ENCODE measurements at regions not wholly inside any gene's neighbourhood (a gene's known extent, or its start where the extent isn't known, plus 50 kb on each side); places are given as distances from the start of the nearest gene placed in this dataset.

GRCh38 chr2:150156415-150156814, 331.1 kb downstream of the RND3 start:
- no peak overlapping the region for H3K4me3 Mint-ChIP-seq (ENCODE audit: unreplicated experiment)
- H3K27ac Mint-ChIP-seq (ENCODE audit: unreplicated experiment) = no peak overlapping the region
- no peaks in the 10 kb centered on the region for H3K4me1 Mint-ChIP-seq (ENCODE audit: unreplicated experiment)
- no peak for TF ChIP-seq CTCF (IDR thresholded peaks at IDR 0.05; ENCODE audit: unreplicated experiment)
- H3K27me3 Mint-ChIP-seq (ENCODE audit: unreplicated experiment) = no peaks in the 10 kb centered on the region
- no peaks in the 10 kb centered on the region for H3K9me3 Mint-ChIP-seq (ENCODE audit: unreplicated experiment)
- no peak for DNase-seq (ENCODE audit: low spot score)
- no peaks in the 10 kb centered on the region for H3K36me3 Mint-ChIP-seq (ENCODE audit: low read depth, unreplicated experiment)

DNA sequence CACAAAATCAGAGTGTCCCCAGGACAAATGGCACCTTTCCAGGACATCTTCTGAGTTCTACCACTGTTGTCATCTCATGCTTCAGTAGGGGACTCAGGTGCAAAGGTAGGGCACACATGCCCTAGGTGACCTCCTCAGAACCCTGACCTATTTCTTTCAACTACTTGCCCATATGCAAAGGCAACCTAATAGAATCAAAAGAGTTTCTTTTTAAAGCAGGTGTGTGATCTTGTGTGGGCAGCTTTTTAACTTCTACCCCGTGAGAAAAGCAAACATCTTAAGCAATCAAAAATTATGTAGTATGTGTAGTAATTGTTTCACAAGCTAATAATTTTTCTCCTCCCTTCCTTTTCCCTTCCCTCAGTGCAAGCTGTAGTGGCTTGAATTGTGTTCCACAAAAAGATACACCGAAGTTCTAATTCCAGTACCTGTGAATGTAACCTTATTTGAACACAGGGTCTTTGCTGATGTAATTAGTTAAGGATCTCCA, 333.1 kb downstream of the RND3 start:
- Mint-ChIP-seq H3K4me3 (ENCODE audit: unreplicated experiment) (no peak overlapping the region), H3K4me1 (ENCODE audit: unreplicated experiment) (no peaks in the 10 kb centered on the region), H3K9me3 (ENCODE audit: unreplicated experiment) (no peaks in the 10 kb centered on the region), H3K36me3 (ENCODE audit: low read depth, unreplicated experiment) (no peaks in the 10 kb centered on the region), H3K27me3 (ENCODE audit: unreplicated experiment) (no peaks in the 10 kb centered on the region), H3K27ac (ENCODE audit: unreplicated experiment) (no peak overlapping the region)
- TF ChIP-seq CTCF (IDR thresholded peaks at IDR 0.05; ENCODE audit: unreplicated experiment) = no peak
- DNase-seq (ENCODE audit: low spot score) = no peak

- H3K27me3 Mint-ChIP-seq (ENCODE audit: unreplicated experiment) = no peaks in the 10 kb centered on the region
- no peak for DNase-seq (ENCODE audit: low spot score)
- H3K27ac Mint-ChIP-seq (ENCODE audit: unreplicated experiment) = no peak overlapping the region
- TF ChIP-seq CTCF (IDR thresholded peaks at IDR 0.05; ENCODE audit: unreplicated experiment) = no peak
- H3K4me1 Mint-ChIP-seq (ENCODE audit: unreplicated experiment) = no peaks in the 10 kb centered on the region
- H3K9me3 Mint-ChIP-seq (ENCODE audit: unreplicated experiment) = no peaks in the 10 kb centered on the region
- H3K4me3 Mint-ChIP-seq (ENCODE audit: unreplicated experiment) = no peak overlapping the region
- no peaks in the 10 kb centered on the region for H3K36me3 Mint-ChIP-seq (ENCODE audit: low read depth, unreplicated experiment)
Measured at GRCh38 chr2:150153646-150154307, 333.7 kb downstream of the RND3 start.

GRCh38 chr2:150152230-150152629, 335.2 kb downstream of the RND3 start:
- TF ChIP-seq CTCF (IDR thresholded peaks at IDR 0.05; ENCODE audit: unreplicated experiment) = no peak
- Mint-ChIP-seq H3K4me1 (ENCODE audit: unreplicated experiment) (no peaks in the 10 kb centered on the region), H3K9me3 (ENCODE audit: unreplicated experiment) (no peaks in the 10 kb centered on the region), H3K36me3 (ENCODE audit: low read depth, unreplicated experiment) (no peaks in the 10 kb centered on the region), H3K27me3 (ENCODE audit: unreplicated experiment) (no peaks in the 10 kb centered on the region), H3K4me3 (ENCODE audit: unreplicated experiment) (no peak overlapping the region), H3K27ac (ENCODE audit: unreplicated experiment) (no peak overlapping the region)
- DNase-seq (ENCODE audit: low spot score) = no peak

GRCh38 chr2:150150144-150150543, 337.3 kb downstream of the RND3 start:
- Mint-ChIP-seq H3K9me3 (ENCODE audit: unreplicated experiment) (peaks cover 5% of the 10 kb centered on the region), H3K27me3 (ENCODE audit: unreplicated experiment) (no peaks in the 10 kb centered on the region), H3K4me1 (ENCODE audit: unreplicated experiment) (no peaks in the 10 kb centered on the region), H3K27ac (ENCODE audit: unreplicated experiment) (no peak overlapping the region), H3K4me3 (ENCODE audit: unreplicated experiment) (no peak overlapping the region), H3K36me3 (ENCODE audit: low read depth, unreplicated experiment) (no peaks in the 10 kb centered on the region)
- no peak for DNase-seq (ENCODE audit: low spot score)
- TF ChIP-seq CTCF (IDR thresholded peaks at IDR 0.05; ENCODE audit: unreplicated experiment) = no peak
